Subcutaneous abdominal adipose tissue (tissue), 5 donors: ENCODE measurements at regions not wholly inside any gene's neighbourhood (a gene's known extent, or its start where the extent isn't known, plus 50 kb on each side); places are given as distances from the start of the nearest gene placed in this dataset.

Experiments used
- H3K27ac ChIP-seq: one replicate; pipeline ENCODE4 v1.7.0; 2013; ENCODE audit warnings: low read depth, mild to moderate bottlenecking, inconsistent platforms, low read length, moderate library complexity
- H3K27me3 ChIP-seq, 5 donors: one replicate each; pipeline ENCODE4 v1.7.0; 2013; ENCODE audit warnings: low read length in 5 of 5, inconsistent platforms in 1 of 5; ENCODE audit not compliant: control insufficient read depth in 5 of 5, insufficient read depth in 4 of 5
- H3K36me3 ChIP-seq, 5 donors: one replicate each; pipeline ENCODE4 v1.7.0; 2013; ENCODE audit warnings: low read length in 5 of 5; ENCODE audit not compliant: control insufficient read depth in 5 of 5, insufficient read depth in 5 of 5
- H3K4me1 ChIP-seq, 5 donors: one replicate each; pipeline ENCODE4 v1.7.0; 2013; ENCODE audit warnings: low read length in 5 of 5, mild to moderate bottlenecking in 3 of 5, moderate library complexity in 1 of 5; ENCODE audit not compliant: control insufficient read depth in 5 of 5, insufficient read depth in 5 of 5
- H3K4me3 ChIP-seq, 5 donors: one replicate each; pipeline ENCODE4 v1.7.0; 2013; ENCODE audit warnings: low read length in 5 of 5, low read depth in 1 of 5
- H3K9ac ChIP-seq, 5 donors: one replicate each; pipeline ENCODE4 v1.7.0; 2013; ENCODE audit warnings: low read length in 5 of 5, mild to moderate bottlenecking in 4 of 5, moderate library complexity in 3 of 5
- H3K9me3 ChIP-seq, 5 donors: one replicate each; pipeline ENCODE4 v1.7.0; 2013; ENCODE audit warnings: low read length in 5 of 5; ENCODE audit not compliant: control insufficient read depth in 5 of 5
- donor health status: healthy.
- donor health status: healthy.
- donor health status: healthy.
- donor health status: healthy.
- donor health status: healthy.

DNA sequence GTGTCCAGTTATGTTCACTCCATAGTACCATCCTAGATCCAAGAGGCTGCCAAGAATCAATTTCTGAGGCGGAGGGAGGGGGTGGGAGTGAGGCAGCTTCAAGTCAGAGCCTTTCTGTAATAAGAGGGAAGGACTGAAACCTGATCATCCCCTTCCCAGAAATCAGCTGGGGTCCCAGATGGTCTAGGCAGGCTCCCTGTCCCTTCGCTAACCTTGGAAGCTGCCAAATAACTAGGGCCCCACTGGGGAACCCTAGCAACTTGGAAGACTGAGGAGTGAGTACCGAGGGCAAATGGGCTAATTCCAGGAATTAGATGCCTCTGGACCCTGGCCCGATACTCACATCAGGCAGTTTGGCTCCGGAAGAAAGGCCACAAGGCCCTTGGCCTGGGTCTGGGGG lies 113.3 kb downstream of the NAV1 start:
- Histone ChIP-seq H3K27ac (no peak overlapping the region), H3K4me1 (peaks cover 8 to 72% (median 65%) of the 10 kb centered on the region in 5 donors), H3K36me3 (peaks cover 0 to 2% (median 0%) of the 10 kb centered on the region in 5 donors), H3K27me3 (peaks cover 0 to 2% (median 0%) of the 10 kb centered on the region in 5 donors), H3K9me3 (no peaks in the 10 kb centered on the region), H3K9ac (peak overlapping the region in 1 of 5 donors; percentile 19), H3K4me3 (no peak overlapping the region)

DNA sequence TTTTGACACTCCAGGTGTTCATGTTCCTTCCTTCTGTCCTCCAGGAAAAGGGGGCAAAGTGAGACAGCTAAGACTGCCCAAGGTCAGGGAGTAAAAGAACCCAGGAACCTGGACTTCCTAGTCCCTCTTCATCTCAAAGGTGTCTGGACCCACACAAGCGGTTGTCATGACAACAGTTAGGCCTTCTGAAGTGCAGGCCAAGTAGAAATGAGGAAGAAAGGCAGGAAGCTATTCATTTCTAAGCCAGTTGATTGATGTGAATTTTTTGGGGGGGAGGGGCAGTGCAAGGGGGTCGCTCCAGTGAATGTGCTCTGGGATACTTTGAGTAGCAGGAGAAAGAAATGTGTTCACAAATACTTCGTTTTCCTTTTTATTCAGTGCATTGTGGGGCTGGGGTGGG lies 114.3 kb downstream of the NAV1 start:
- no peak overlapping the region for H3K4me3 ChIP-seq
- peaks cover 0 to 2% (median 0%) of the 10 kb centered on the region in 5 donors for H3K36me3 ChIP-seq
- H3K27ac ChIP-seq, result no peak overlapping the region
- no peaks in the 10 kb centered on the region for H3K9me3 ChIP-seq
- H3K9ac ChIP-seq, result no peak overlapping the region
- H3K4me1 ChIP-seq, result peaks cover 8 to 62% (median 54%) of the 10 kb centered on the region in 5 donors
- peaks cover 0 to 2% (median 0%) of the 10 kb centered on the region in 5 donors for H3K27me3 ChIP-seq

DNA sequence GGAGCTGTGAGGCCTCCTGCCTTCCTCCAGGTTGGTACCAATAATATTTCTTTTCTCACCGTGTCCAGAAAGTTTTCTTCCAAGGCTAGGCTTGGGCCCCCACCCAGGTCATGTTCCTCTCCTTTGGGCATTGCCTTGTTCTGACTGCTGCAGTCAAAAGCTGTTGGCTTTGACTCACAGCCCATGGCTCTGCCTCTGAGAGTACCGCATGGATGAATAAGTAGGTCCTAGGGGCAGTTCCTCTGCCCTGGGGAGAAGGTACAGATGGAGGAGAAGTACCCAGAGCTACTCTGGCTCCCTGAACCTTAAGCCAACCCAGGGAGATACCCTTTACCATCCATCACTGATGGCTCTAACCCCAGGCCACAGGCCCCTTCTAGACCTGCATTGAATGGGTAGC lies 115.0 kb downstream of the NAV1 start:
- no peaks in the 10 kb centered on the region for H3K9me3 ChIP-seq
- H3K4me3 ChIP-seq, result no peak overlapping the region
- no peak overlapping the region for H3K9ac ChIP-seq
- H3K27me3 ChIP-seq, result peaks cover 0 to 2% (median 0%) of the 10 kb centered on the region in 5 donors
- no peak overlapping the region for H3K27ac ChIP-seq
- H3K4me1 ChIP-seq, result peaks cover 8 to 59% (median 49%) of the 10 kb centered on the region in 5 donors
- peaks cover 0 to 3% (median 0%) of the 10 kb centered on the region in 5 donors for H3K36me3 ChIP-seq

DNA sequence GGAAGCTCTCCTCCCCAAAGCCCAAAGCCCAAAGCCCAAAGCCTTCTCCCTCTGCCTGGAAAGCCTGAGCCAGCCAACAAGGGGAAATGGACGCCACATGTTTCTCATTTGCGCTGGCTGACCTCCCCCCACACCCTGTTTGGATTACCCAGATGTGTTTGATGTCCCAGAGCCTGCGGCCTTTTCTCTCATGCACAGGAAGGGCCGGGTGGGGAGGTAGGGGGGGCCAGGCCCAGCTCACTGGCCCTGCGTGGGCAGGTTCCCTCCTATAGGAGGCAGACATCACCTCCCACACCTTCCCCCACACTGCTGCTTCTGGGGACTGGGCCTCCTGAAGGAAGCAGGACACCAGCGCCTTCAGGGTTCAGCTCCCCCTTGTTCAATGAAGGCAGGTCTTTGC lies 116.3 kb downstream of the NAV1 start:
- H3K9ac ChIP-seq, result no peak overlapping the region
- peaks cover 0 to 9% (median 3%) of the 10 kb centered on the region in 5 donors for H3K36me3 ChIP-seq
- no peaks in the 10 kb centered on the region for H3K9me3 ChIP-seq
- no peak overlapping the region for H3K4me3 ChIP-seq
- H3K4me1 ChIP-seq, result peaks cover 8 to 47% (median 35%) of the 10 kb centered on the region in 5 donors
- no peak overlapping the region for H3K27ac ChIP-seq
- H3K27me3 ChIP-seq, result no peaks in the 10 kb centered on the region

DNA sequence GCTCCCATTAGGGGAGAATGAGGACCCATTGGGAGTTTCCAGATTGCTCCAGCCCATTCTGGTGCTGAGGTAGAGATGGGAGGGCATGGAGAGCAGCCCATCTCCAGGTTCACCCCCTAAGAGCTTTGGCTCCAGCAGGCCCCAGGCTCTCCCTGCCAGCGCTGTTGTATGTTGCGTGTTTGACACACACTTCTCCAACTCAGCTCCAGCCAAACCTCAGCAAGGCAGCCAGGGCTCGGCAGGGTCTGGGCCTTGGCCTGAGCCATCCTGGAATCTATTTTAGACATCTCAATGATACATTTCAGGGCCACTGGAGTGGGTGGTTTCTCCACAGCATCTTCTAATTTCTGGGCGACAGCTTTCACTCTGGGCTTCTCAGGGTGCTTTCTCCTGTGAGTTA lies 117.0 kb downstream of the NAV1 start:
- Histone ChIP-seq H3K27ac (no peak overlapping the region), H3K36me3 (peaks cover 0 to 9% (median 7%) of the 10 kb centered on the region in 5 donors), H3K27me3 (no peaks in the 10 kb centered on the region), H3K9me3 (no peaks in the 10 kb centered on the region), H3K4me3 (no peak overlapping the region), H3K4me1 (peaks cover 8 to 41% (median 29%) of the 10 kb centered on the region in 5 donors), H3K9ac (no peak overlapping the region)

- no peak overlapping the region for H3K27ac ChIP-seq
- no peaks in the 10 kb centered on the region for H3K9me3 ChIP-seq
- H3K27me3 ChIP-seq, result no peaks in the 10 kb centered on the region
- peaks cover 0 to 9% (median 7%) of the 10 kb centered on the region in 5 donors for H3K36me3 ChIP-seq
- no peak overlapping the region for H3K9ac ChIP-seq
- no peak overlapping the region for H3K4me3 ChIP-seq
- H3K4me1 ChIP-seq, result peaks cover 8 to 36% (median 25%) of the 10 kb centered on the region in 5 donors
Measured at GRCh38 chr1:201656311-201657032, 117.5 kb downstream of the NAV1 start.

GRCh38 chr1:201659572-201659971 lies 120.6 kb downstream of the NAV1 start:
- H3K9ac ChIP-seq, result no peak overlapping the region
- no peak overlapping the region for H3K27ac ChIP-seq
- no peaks in the 10 kb centered on the region for H3K27me3 ChIP-seq
- H3K9me3 ChIP-seq, result no peaks in the 10 kb centered on the region
- peaks cover 6 to 23% (median 22%) of the 10 kb centered on the region in 5 donors for H3K4me1 ChIP-seq
- H3K4me3 ChIP-seq, result no peak overlapping the region
- H3K36me3 ChIP-seq, result peaks cover 0 to 10% (median 6%) of the 10 kb centered on the region in 5 donors

DNA sequence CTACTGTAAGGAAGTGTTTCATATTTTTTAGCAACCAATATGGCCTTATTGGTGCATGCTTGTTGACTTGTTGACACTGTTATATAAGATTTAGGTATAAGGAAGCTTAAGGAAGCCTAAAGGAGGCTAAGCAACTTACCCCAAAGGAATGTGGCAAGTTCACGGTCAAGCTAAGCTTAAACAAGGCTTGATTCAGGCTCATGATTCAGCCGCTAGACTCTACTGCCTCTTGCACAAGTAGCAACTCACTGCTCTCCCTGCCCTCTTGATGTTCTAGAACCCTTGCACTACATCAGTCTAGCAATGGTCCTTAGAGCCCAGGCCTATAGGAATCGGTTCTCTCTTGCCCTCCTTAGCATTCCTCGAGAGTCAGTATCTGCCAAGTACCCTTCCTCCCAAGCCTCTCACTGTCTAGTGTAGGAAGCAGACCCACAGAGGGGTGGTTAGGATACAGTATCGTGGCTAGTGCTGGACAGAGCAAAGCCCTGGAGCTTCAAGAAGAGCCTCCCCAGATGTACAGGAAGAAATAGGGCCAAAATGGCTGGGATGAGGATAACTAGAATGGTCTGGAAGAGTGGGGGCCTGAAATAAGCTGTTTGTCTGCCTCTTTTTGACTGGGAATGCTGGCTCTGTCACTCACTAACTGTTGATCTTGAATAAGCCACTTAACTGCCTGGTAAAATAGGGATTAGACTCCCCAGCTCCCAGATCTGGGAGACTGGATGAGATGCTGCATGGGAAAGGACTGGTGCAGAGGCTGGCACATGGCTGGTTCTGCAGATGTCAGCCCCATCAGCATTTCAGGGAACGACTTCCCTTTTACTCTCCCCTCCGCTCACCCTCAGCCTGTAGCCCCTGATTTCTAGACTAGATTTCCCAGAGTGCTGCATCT lies 122.2 kb downstream of the NAV1 start:
- Histone ChIP-seq H3K27ac (no peak overlapping the region), H3K9ac (no peak overlapping the region), H3K36me3 (peaks cover 0 to 13% (median 6%) of the 10 kb centered on the region in 5 donors), H3K4me1 (peaks cover 3 to 10% (median 8%) of the 10 kb centered on the region in 5 donors), H3K9me3 (no peaks in the 10 kb centered on the region), H3K27me3 (no peaks in the 10 kb centered on the region), H3K4me3 (no peak overlapping the region)

DNA sequence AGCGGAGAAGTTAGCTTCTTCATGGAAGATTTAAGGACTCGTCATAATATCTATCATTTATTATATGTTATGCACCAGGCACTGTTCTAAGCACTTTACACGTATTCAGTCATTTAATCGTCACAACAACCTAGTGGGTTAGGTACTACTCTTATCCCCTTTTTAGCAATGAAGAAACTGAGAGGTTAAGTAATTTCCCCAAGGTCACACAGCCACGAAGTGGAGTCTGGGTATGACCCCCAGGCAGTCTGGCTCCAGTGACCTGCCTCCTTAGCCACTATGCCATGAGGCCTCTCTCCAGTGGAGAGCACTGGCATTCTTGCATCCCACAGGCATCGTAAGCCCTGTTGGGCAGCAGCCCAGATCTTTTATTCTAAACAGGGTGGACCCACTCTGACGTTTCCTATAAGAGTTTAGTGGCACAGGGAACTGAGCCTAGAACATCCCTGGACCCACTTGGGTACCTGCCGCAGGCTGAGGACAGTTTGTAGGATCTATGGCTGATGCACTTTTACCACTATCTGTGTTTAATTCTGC lies 123.0 kb downstream of the NAV1 start:
- Histone ChIP-seq H3K27me3 (no peaks in the 10 kb centered on the region), H3K4me1 (peaks cover 0 to 3% (median under 1%) of the 10 kb centered on the region in 5 donors), H3K9ac (no peak overlapping the region), H3K27ac (no peak overlapping the region), H3K36me3 (peaks cover 0 to 15% (median 6%) of the 10 kb centered on the region in 5 donors), H3K4me3 (no peak overlapping the region), H3K9me3 (no peaks in the 10 kb centered on the region)
